ENCODE measurements at regions not wholly inside any gene's neighbourhood (a gene's known extent, or its start where the extent isn't known, plus 50 kb on each side); places are given as distances from the start of the nearest gene placed in this dataset.

DNA sequence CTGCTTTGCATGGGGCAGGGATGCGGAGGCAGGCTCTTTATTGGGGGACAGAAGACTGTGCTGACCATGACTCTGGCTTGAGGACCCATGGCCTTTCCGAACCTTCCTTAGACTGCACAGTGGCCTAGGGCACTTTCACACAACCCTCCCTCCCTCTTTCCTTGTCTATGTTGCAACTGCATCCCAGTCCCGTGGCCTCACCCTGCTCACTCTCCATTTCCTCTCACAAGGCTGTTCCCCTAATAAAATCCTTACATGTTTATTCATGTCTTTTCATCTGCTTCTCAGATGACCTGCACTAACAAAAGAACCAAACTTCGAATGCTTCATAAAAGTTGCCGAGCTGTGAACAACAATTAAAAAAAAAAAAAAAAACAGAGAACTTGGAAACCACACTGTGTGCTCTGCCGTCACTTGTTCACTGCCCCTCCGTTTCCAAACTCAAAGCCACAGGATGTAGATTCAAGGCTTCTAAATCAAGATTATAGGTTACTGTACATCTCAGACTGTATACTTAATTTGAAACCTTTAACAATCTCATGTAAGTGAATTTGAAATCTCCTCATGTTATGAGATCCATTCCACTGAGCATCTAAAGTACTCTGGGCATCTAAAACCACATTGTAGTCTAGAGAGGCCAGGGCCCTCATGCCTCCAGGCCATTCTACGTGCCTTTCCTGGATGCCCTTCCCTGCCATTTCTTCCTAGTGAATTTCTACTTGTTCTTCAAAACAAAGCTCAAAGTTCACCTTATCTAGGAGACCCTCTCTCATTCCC, 265.9 kb downstream of the SNX13 start:
- no peak for DNase-seq
- peaks cover 0 to 8% (median 3%) of the 10 kb centered on the region in 4 donors for H3K4me1 ChIP-seq
- intact Hi-C loops (cut with DNase I; ENCODE audit: low total_unique reads): no loop called here
- H3K27me3 ChIP-seq: no peaks in the 10 kb centered on the region
- H3K27ac ChIP-seq: no peak overlapping the region
- H3K4me3 ChIP-seq: no peak overlapping the region
- TF ChIP-seq, protein P1, sequence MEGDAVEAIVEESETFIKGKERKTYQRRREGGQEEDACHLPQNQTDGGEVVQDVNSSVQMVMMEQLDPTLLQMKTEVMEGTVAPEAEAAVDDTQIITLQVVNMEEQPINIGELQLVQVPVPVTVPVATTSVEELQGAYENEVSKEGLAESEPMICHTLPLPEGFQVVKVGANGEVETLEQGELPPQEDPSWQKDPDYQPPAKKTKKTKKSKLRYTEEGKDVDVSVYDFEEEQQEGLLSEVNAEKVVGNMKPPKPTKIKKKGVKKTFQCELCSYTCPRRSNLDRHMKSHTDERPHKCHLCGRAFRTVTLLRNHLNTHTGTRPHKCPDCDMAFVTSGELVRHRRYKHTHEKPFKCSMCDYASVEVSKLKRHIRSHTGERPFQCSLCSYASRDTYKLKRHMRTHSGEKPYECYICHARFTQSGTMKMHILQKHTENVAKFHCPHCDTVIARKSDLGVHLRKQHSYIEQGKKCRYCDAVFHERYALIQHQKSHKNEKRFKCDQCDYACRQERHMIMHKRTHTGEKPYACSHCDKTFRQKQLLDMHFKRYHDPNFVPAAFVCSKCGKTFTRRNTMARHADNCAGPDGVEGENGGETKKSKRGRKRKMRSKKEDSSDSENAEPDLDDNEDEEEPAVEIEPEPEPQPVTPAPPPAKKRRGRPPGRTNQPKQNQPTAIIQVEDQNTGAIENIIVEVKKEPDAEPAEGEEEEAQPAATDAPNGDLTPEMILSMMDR (IDR thresholded peaks at IDR 0.05): no peak
- H3K9me3 ChIP-seq: no peaks in the 10 kb centered on the region
- H3K36me3 ChIP-seq: no peaks in the 10 kb centered on the region

DNA sequence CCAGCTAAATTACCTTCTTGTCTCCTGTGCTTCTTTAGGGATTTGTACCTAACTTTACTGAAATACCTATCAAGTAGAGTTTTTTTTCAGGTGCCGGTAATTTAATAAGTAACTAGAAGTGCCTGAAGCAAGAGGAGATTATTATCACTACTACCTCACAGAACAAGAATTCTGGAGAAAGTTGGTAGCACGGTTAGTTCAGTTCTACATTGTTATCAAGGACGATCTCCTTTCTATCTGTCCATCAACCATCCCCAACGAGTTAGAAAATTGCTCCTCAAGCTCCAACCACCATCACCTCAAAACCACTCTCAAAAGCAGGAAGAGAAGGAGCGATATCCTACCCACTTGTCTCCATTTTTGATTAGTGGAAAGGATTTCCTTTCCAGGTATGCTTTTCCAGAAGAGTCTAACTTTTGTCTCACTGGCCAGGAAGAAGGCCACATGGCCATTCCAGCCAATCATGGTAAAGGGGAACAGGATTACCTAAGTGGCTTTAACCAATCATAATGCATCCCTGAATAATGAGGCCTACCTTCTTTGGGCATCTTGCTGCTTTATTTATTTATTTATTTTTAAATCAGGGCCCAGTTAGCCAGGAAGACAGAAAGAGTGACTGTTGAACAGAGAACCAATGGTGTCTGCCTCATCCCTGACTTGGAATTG, 265.2 kb downstream of the SNX13 start:
- intact Hi-C loops (cut with DNase I; ENCODE audit: low total_unique reads): no loop called here
- Histone ChIP-seq H3K36me3 (no peaks in the 10 kb centered on the region), H3K9me3 (no peaks in the 10 kb centered on the region), H3K4me3 (no peak overlapping the region), H3K27me3 (no peaks in the 10 kb centered on the region), H3K4me1 (peaks cover 0 to 15% (median 10%) of the 10 kb centered on the region in 4 donors), H3K27ac (no peak overlapping the region)
- no peak for DNase-seq
- TF ChIP-seq, protein P1 (IDR thresholded peaks at IDR 0.05): no peak

DNA sequence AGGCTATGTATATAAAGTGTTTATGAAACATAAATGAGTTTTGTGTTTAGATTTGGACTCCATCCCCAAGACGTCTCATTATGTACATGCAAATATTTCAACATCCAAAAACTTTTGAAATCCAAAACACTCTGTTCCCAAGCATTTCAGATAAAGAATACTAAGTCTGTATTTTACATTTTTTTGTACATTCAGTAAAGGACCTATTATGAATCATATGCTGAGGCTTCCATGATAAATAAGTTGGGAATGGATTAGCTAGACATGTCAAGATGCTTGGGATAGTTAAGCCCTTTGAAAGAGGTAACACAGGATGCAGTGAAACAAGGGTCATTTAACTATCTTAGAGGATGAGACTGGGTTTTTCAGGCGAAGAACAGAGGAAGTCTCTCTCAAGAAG, 262.9 kb downstream of the SNX13 start:
- Histone ChIP-seq H3K27ac (no peak overlapping the region), H3K4me3 (no peak overlapping the region), H3K27me3 (no peaks in the 10 kb centered on the region), H3K4me1 (peaks cover 0 to 38% (median 22%) of the 10 kb centered on the region in 4 donors), H3K36me3 (no peaks in the 10 kb centered on the region), H3K9me3 (no peaks in the 10 kb centered on the region)
- DNase-seq: no peak
- intact Hi-C loops (cut with DNase I; ENCODE audit: low total_unique reads): no loop called here
- TF ChIP-seq, protein P1 (IDR thresholded peaks at IDR 0.05): no peak

DNA sequence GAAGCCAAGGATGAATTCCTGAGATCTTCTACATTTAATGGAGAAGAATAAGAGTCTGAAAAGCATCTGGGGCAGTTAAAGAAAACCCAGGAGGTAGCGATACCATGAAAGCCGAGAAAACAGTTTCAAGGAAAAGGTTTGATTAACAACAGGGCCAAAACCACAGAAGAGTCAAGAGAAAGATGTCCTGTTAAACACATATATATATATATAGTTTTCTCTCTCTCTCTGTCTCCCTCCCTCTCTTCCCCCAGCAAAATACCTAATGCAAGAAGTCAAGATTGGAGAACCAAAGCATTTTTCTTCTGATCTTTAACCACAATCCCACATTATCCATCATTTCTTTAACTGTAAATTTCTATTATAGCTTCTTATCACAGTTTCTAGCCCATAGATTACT, 261.4 kb downstream of the SNX13 start:
- no peak for DNase-seq
- TF ChIP-seq, protein P1 (IDR thresholded peaks at IDR 0.05): no peak
- intact Hi-C loops (cut with DNase I; ENCODE audit: low total_unique reads): no loop called here

DNA sequence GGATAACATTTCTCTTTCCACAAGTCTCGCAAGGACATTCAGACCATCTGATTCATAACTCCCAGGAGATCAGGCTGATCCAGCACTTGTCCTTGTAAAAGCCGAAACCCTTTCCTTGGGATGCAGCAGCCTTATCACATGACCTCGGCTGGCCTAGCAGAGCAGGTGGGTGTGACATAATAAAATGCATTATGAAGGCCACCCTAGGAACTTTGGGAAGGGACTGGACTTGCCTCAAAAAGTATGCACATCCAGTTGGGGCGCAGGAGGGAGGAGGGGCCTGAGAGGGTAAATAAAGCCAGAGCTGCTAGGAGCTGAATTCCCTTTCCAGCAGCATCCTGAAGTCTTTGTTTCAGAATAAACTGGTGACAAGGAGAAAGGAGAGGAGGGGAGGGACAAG, 260.8 kb downstream of the SNX13 start:
- peak in 1 of 2 donors; percentile 54 for DNase-seq
- TF ChIP-seq, protein P1 (IDR thresholded peaks at IDR 0.05): no peak
- peaks cover 0 to 59% (median 28%) of the 10 kb centered on the region in 4 donors for H3K4me1 ChIP-seq
- H3K27me3 ChIP-seq: no peaks in the 10 kb centered on the region
- no peaks in the 10 kb centered on the region for H3K36me3 ChIP-seq
- no peak overlapping the region for H3K4me3 ChIP-seq
- peak overlapping the region; percentile 25 to 35 for H3K27ac ChIP-seq
- intact Hi-C loops (cut with DNase I; ENCODE audit: low total_unique reads): no loop called here
- no peaks in the 10 kb centered on the region for H3K9me3 ChIP-seq

More for the DNA sequence above, 261.4 kb downstream of the SNX13 start:
- Histone ChIP-seq H3K4me1 (peaks cover 0 to 53% (median 28%) of the 10 kb centered on the region in 4 donors), H3K27ac (peak overlapping the region in 1 of 2 donors; percentile 35), H3K9me3 (no peaks in the 10 kb centered on the region), H3K4me3 (no peak overlapping the region), H3K27me3 (no peaks in the 10 kb centered on the region), H3K36me3 (no peaks in the 10 kb centered on the region)

All from tibial artery (tissue), 4 donors.